ENCODE measurements at regions not wholly inside any gene's neighbourhood (a gene's known extent, or its start where the extent isn't known, plus 50 kb on each side); places are given as distances from the start of the nearest gene placed in this dataset.

DNA sequence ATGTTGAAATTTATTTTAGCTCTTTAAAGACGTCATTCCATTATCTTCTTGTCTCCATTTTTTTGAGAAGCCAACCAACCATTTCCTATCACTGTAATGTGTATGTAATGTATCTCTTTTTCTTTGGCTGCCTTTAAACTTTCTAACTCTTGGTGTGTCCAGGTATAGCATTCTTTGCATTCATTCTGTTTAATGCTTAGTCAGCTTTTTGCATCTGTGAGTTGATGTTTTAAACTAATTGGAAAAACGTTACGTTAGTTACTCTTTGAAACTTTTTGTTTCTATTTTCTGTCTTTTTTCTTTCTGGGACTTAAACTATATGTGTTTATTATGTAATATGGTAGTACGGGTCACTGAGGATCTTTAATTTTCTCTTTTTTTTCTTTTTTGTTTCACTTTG is 77.4 kb upstream of the PPP1R9A start:
- CTCF ChIA-PET = no interaction called here
- no peaks in the 10 kb centered on the region for H3K36me3 Mint-ChIP-seq (ENCODE audit: low read depth)
- H3K4me1 Mint-ChIP-seq (ENCODE audit: low read depth) = no peaks in the 10 kb centered on the region
- intact Hi-C loops (cut with micrococcal nuclease) = no loop called here
- no peak for DNase-seq
- no peak overlapping the region for H3K27ac Mint-ChIP-seq
- peaks cover 2% of the 10 kb centered on the region for H3K9me3 Mint-ChIP-seq
- no peaks in the 10 kb centered on the region for H3K27me3 Mint-ChIP-seq (ENCODE audit: low read depth)
- no peak overlapping the region for H3K4me3 Mint-ChIP-seq

DNA sequence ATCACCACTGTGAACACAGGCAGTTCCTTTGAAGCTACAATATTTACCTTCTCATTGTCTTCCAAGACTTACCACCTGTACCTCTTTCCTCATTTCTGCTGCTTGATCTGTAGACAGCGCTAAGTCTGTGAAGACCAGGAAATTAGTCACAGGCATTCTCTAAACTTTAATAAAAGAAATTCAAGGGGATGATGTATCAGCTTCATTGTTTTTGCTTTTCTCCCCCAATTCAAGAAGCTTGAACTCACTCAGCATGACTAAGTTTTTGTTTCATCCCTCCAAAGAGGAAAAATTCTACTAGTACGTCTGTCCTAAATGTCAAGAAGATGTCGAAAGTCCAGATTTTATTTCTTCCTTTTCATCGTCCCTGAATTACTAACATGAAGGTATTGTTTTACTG is 75.3 kb upstream of the PPP1R9A start:
- Mint-ChIP-seq H3K27me3 (ENCODE audit: low read depth) (no peaks in the 10 kb centered on the region), H3K4me1 (ENCODE audit: low read depth) (no peaks in the 10 kb centered on the region), H3K9me3 (peaks cover 2% of the 10 kb centered on the region), H3K27ac (no peak overlapping the region), H3K4me3 (no peak overlapping the region), H3K36me3 (ENCODE audit: low read depth) (no peaks in the 10 kb centered on the region)
- CTCF ChIA-PET = no interaction called here
- intact Hi-C loops (cut with micrococcal nuclease) = no loop called here
- DNase-seq = no peak

DNA sequence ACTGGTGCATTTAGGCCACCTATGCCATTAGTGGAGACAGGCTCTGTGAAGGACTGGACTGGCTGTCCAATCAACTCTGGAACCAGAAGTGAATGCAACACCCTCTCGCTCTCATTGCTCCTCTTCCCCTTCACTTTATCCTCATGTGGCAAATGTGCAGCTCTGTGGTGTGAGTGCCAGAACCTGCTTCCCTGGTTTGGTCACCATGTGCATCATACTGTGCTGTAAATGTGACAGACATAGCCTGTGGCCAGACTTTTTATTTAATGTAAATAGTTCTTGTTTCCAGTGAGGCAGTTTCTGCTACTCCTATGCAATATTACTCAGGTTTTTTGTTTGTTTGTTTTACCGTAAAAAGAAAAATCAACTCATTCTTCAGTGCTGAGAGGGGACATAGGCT is 73.0 kb upstream of the PPP1R9A start:
- no peak for DNase-seq
- Mint-ChIP-seq H3K36me3 (ENCODE audit: low read depth) (no peaks in the 10 kb centered on the region), H3K27me3 (ENCODE audit: low read depth) (no peaks in the 10 kb centered on the region), H3K4me1 (ENCODE audit: low read depth) (no peaks in the 10 kb centered on the region), H3K4me3 (no peak overlapping the region), H3K9me3 (peaks cover 20% of the 10 kb centered on the region), H3K27ac (no peak overlapping the region)
- CTCF ChIA-PET = no interaction called here
- intact Hi-C loops (cut with micrococcal nuclease) = no loop called here

DNA sequence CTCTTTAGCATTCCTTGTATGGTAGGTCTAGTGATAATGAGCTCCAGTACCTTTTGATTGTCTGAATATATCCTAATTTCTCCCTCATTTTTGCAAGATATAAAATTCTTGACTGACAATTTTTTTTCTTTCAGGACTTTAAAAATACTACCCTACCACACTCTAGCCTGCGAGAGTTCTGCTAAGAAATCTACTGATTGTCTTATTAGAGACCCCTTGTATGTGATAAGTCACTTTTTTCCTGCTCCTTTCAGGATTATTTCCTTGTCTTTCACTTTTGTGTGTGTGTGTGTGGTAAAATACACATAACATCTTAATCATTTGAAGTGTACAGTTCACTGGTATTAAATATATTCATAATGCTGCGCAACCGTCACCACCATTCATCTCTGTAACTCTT is 68.7 kb upstream of the PPP1R9A start:
- DNase-seq = no peak
- H3K4me3 Mint-ChIP-seq = no peak overlapping the region
- peaks cover 37% of the 10 kb centered on the region for H3K9me3 Mint-ChIP-seq
- no peaks in the 10 kb centered on the region for H3K36me3 Mint-ChIP-seq (ENCODE audit: low read depth)
- CTCF ChIA-PET = no interaction called here
- intact Hi-C loops (cut with micrococcal nuclease) = no loop called here
- H3K4me1 Mint-ChIP-seq (ENCODE audit: low read depth) = no peaks in the 10 kb centered on the region
- no peaks in the 10 kb centered on the region for H3K27me3 Mint-ChIP-seq (ENCODE audit: low read depth)
- H3K27ac Mint-ChIP-seq = no peak overlapping the region

DNA sequence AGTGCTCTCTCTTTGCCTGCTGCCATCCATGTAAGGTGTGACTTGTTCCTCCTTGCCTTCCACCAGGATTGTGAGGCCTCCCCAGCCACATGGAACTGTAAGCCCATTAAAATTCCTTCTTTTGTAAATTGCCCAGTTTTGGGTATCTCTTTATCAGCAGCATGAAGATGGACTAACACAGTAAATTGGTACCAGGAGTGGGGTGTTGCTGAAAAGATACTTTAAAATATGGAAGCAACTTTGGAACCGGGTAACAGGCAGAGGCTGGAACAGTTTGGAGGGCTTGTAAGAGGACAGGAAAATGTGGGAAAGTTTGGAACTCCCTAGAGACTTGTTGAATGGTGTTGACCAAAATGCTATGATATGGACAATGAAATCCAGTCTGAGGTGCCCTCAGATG is 63.8 kb upstream of the PPP1R9A start:
- CTCF ChIA-PET = no interaction called here
- Mint-ChIP-seq H3K27me3 (ENCODE audit: low read depth) (peaks cover 2% of the 10 kb centered on the region), H3K36me3 (ENCODE audit: low read depth) (peaks cover 3% of the 10 kb centered on the region), H3K4me1 (ENCODE audit: low read depth) (no peaks in the 10 kb centered on the region), H3K4me3 (no peak overlapping the region), H3K9me3 (peaks cover 29% of the 10 kb centered on the region), H3K27ac (no peak overlapping the region)
- intact Hi-C loops (cut with micrococcal nuclease) = no loop called here
- no peak for DNase-seq

DNA sequence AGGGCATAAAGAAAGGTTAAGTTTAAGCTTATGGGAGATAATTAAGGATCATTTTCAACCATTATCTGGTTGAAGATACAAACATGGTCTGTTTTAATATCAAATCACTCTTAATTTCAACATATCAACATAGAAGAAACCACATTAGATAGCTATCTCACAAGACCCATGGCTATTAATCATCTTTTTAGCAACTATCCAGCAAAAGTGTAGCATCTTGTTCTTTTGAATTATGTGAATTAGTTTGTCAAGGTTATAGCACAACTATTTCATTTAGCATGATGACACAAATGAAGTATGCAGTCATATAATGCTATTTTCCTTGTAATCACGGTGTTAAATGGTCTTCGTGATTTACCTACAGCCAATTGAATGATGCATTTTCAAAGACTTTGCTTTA is 58.9 kb upstream of the PPP1R9A start:
- Mint-ChIP-seq H3K4me1 (ENCODE audit: low read depth) (no peaks in the 10 kb centered on the region), H3K27ac (no peak overlapping the region), H3K27me3 (ENCODE audit: low read depth) (peaks cover 2% of the 10 kb centered on the region), H3K9me3 (peaks cover 11% of the 10 kb centered on the region), H3K4me3 (no peak overlapping the region), H3K36me3 (ENCODE audit: low read depth) (peaks cover 3% of the 10 kb centered on the region)
- CTCF ChIA-PET = no interaction called here
- intact Hi-C loops (cut with micrococcal nuclease) = no loop called here
- DNase-seq = no peak

DNA sequence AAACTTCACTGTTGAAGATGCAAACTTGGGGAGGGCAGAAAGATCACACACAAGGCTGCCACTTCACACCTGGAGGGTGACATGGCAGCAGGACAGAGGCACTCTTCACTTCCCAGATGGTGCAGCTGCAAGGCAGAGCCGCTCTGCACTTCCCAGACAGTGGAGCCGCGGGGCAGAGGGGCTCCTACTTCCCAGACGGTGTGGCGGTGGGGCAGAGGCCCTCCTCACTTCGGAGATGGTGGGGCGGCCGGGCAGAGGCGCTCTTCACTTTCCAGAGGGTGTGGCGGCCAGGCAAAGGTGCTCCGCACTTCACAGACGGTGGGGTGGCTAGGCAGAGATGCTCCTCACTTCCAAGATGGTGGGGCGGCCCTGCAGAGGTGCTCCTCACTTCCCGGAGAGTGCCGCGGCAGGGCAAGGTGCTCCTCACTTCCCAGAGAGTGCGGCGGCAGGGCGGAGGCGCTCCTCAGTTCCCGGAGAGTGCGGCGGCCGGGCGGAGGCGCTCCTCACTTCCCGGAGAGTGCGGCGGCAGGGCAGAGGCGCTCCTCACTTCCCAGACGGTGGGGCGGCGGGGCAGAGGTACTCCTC is 58.3 kb upstream of the PPP1R9A start:
- H3K9me3 Mint-ChIP-seq = peaks cover 8% of the 10 kb centered on the region
- CTCF ChIA-PET = no interaction called here
- no peak for DNase-seq

DNA sequence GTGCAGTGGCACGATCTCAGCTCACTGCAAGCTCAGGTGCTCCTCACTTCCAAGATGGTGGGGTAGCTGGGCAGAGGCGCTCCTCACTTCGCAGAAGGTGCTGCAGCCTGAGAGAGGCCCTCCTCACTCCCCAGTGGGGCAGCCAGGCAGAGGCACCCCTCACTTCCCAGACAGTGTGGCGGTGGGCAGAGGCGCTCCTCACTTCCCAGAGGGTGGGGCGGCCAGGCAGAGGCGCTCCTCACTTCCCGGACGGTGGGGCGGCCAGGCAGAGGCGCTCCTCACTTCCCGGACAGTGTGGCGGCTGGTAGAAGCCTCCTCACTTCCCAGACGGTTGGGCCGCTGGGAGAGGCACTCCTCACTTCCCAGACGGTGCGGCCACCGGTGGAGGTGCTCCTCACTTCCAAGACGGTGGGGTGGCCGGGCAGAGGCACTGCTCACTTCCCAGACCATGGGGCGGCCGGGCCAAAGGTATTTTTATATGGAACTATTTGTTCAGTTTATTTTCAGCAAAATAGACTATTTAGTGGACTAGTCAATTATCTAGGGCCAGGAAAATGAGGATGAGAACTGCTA is 57.7 kb upstream of the PPP1R9A start:
- Mint-ChIP-seq H3K27me3 (ENCODE audit: low read depth) (peaks cover 2% of the 10 kb centered on the region), H3K4me3 (no peak overlapping the region), H3K4me1 (ENCODE audit: low read depth) (no peaks in the 10 kb centered on the region), H3K36me3 (ENCODE audit: low read depth) (no peaks in the 10 kb centered on the region), H3K9me3 (peaks cover 9% of the 10 kb centered on the region), H3K27ac (no peak overlapping the region)
- intact Hi-C loops (cut with micrococcal nuclease) = no loop called here
- DNase-seq = no peak
- CTCF ChIA-PET = no interaction called here

More for the DNA sequence above, 58.3 kb upstream of the PPP1R9A start:
- Mint-ChIP-seq H3K36me3 (ENCODE audit: low read depth) (no peaks in the 10 kb centered on the region), H3K4me3 (no peak overlapping the region), H3K27ac (no peak overlapping the region), H3K27me3 (ENCODE audit: low read depth) (peaks cover 2% of the 10 kb centered on the region), H3K4me1 (ENCODE audit: low read depth) (no peaks in the 10 kb centered on the region)
- intact Hi-C loops (cut with micrococcal nuclease) = no loop called here

DNA sequence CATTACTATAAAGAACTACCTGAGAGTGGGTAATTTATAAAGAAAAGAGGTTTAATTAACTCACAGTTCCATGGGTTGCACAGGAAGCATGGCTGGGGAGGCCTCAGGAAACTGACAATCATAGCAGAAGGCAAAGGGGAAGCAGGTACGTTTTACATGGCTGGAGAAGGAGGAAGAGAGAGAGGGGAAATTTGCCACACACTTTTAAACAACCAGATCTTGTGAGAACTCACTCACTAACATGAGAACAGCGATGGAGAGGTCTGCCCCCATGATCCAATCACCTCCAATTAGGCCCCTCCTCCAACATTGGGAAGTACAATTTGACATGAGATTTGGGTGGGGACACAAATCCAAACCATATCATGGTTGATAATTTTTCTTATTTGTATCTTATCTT is 51.8 kb upstream of the PPP1R9A start:
- H3K36me3 Mint-ChIP-seq (ENCODE audit: low read depth) = no peaks in the 10 kb centered on the region
- DNase-seq = no peak
- H3K27me3 Mint-ChIP-seq (ENCODE audit: low read depth) = no peaks in the 10 kb centered on the region
- peaks cover 15% of the 10 kb centered on the region for H3K9me3 Mint-ChIP-seq
- H3K4me3 Mint-ChIP-seq = no peak overlapping the region
- CTCF ChIA-PET = no interaction called here
- no peak overlapping the region for H3K27ac Mint-ChIP-seq
- H3K4me1 Mint-ChIP-seq (ENCODE audit: low read depth) = no peaks in the 10 kb centered on the region
- intact Hi-C loops (cut with micrococcal nuclease) = no loop called here

DNA sequence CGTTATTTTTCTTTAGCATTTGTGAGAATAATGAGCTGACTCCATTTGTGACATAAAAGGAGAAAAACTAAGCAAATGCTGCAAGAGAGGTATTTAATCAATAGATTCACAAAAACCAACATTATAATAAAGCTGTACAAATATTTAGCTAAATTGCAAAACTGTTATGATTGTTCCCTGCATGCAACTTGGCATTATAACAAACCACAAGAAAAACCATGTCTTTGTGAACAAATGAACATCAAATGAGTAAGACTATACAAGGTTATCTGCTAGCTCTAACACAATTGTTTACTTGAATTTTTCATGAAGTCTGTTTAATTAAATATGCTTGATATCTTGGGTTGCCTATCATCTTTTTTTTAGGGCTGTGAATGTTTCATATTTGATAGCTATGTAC is 50.8 kb upstream of the PPP1R9A start:
- Mint-ChIP-seq H3K9me3 (peaks cover 15% of the 10 kb centered on the region), H3K4me3 (no peak overlapping the region), H3K27me3 (ENCODE audit: low read depth) (no peaks in the 10 kb centered on the region), H3K27ac (no peak overlapping the region), H3K4me1 (ENCODE audit: low read depth) (no peaks in the 10 kb centered on the region), H3K36me3 (ENCODE audit: low read depth) (no peaks in the 10 kb centered on the region)
- DNase-seq = no peak
- intact Hi-C loops (cut with micrococcal nuclease) = no loop called here
- CTCF ChIA-PET = no interaction called here
